Vagina (tissue), 2 donors: ENCODE measurements at regions not wholly inside any gene's neighbourhood (a gene's known extent, or its start where the extent isn't known, plus 50 kb on each side); places are given as distances from the start of the nearest gene placed in this dataset.
"Not testable (repeated sequence)": the region's sequence is repeated elsewhere in the genome, so short reads cannot be mapped to it uniquely, and the experiment has no call there.

ENCODE experiments used
- DNase-seq, 2 donors: peaks; one replicate each; pipeline ENCODE4 v3.0.0-alpha.2; 2017; ENCODE audit errors: extremely low spot score in 2 of 2
- H3K27ac ChIP-seq: fragments of 200-600 bp; sonication (generic); one replicate; pipeline ENCODE4 v1.5.1; 2019
- H3K27me3 ChIP-seq: fragments of 200-600 bp; sonication (generic); one replicate; pipeline ENCODE4 v1.5.1; 2019
- H3K36me3 ChIP-seq, 2 donors: fragments of 200-600 bp; sonication (generic); one replicate each; pipeline ENCODE4 v1.5.1; 2017 to 2019
- H3K4me1 ChIP-seq: fragments of 200-600 bp; sonication (generic); one replicate; pipeline ENCODE4 v1.5.1; 2019
- H3K4me3 ChIP-seq, 2 donors: fragments of 200-600 bp; sonication (generic); 1 replicate in 1 of 2; 2 replicates in 1 of 2; pipeline ENCODE4 v1.5.1; 2016 to 2019
- H3K9me3 ChIP-seq: fragments of 200-600 bp; sonication (generic); one replicate; pipeline ENCODE4 v1.5.1; 2019
- CTCF ChIP-seq, 3 experiments: fragments of 450-650 bp in 2 of 3; fragments of 200-600 bp in 1 of 3; sonication (generic) in 1 of 3; IDR thresholded peaks; one replicate each; pipeline ENCODE4 v1.5.1; 2017 to 2019; ENCODE audit warnings: antibody characterized with exemption in 3 of 3, mild to moderate bottlenecking in 2 of 3, moderate library complexity in 2 of 3
- POLR2A ChIP-seq, 2 donors: fragments of 450-650 bp; IDR thresholded peaks; one replicate each; pipeline ENCODE4 v1.6.1; 2017; ENCODE audit warnings: antibody characterized with exemption in 2 of 2, mild to moderate bottlenecking in 2 of 2, moderate library complexity in 2 of 2
- POLR2AphosphoS5 ChIP-seq, 2 donors: sonication (generic); formaldehyde crosslinking; IDR thresholded peaks; one replicate each; pipeline ENCODE4 v1.9.0; 2017; ENCODE audit warnings: antibody characterized with exemption in 2 of 2, mild to moderate bottlenecking in 2 of 2, low read depth in 1 of 2; ENCODE audit not compliant: insufficient read depth in 1 of 2
- intact Hi-C: fragments of 100-400 bp; cut with DNase I; formaldehyde crosslinking; loops from one replicate; pipeline ENCODE4 v1.15.1; 2023

- H3K27me3 ChIP-seq, H3K4me1 ChIP-seq, DNase-seq, H3K9me3 ChIP-seq, H3K27ac ChIP-seq, H3K36me3 ChIP-seq, H3K4me3 ChIP-seq, intact Hi-C loops: not testable (repeated sequence)
Measured at GRCh38 chr20:26373066-26373465, 676.4 kb upstream of the ZNF337 start.

GRCh38 chr20:26354511-26354910, 657.9 kb upstream of the ZNF337 start:
- no peak for TF ChIP-seq POLR2AphosphoS5 (IDR thresholded peaks at IDR 0.05; ENCODE audit: insufficient read depth in 1 of 2, low read depth in 1 of 2)
- no peak for TF ChIP-seq POLR2A (IDR thresholded peaks at IDR 0.05)
- no peak for TF ChIP-seq CTCF (IDR thresholded peaks at IDR 0.05)
- DNase-seq = no peak
- Histone ChIP-seq H3K4me1 (no peaks in the 10 kb centered on the region), H3K9me3 (no peaks in the 10 kb centered on the region), H3K27me3 (no peaks in the 10 kb centered on the region), H3K4me3 (no peak overlapping the region), H3K27ac (no peak overlapping the region), H3K36me3 (no peaks in the 10 kb centered on the region)
- intact Hi-C loops = no loop called here

GRCh38 chr20:26347396-26347795, 650.7 kb upstream of the ZNF337 start:
- no peak for DNase-seq
- Histone ChIP-seq H3K9me3 (no peaks in the 10 kb centered on the region), H3K4me3 (no peak overlapping the region), H3K27ac (no peak overlapping the region), H3K27me3 (no peaks in the 10 kb centered on the region), H3K4me1 (no peaks in the 10 kb centered on the region), H3K36me3 (no peaks in the 10 kb centered on the region)
- no peak for TF ChIP-seq POLR2A (IDR thresholded peaks at IDR 0.05)
- no peak for TF ChIP-seq CTCF (IDR thresholded peaks at IDR 0.05)
- no peak for TF ChIP-seq POLR2AphosphoS5 (IDR thresholded peaks at IDR 0.05; ENCODE audit: insufficient read depth in 1 of 2, low read depth in 1 of 2)
- intact Hi-C loops = no loop called here

- DNase-seq, intact Hi-C loops, H3K36me3 ChIP-seq, H3K4me3 ChIP-seq, H3K4me1 ChIP-seq, H3K27me3 ChIP-seq, H3K27ac ChIP-seq, H3K9me3 ChIP-seq: not testable (repeated sequence)
Measured at GRCh38 chr20:26340460-26341065, 643.9 kb upstream of the ZNF337 start.

- no peaks in the 10 kb centered on the region for H3K9me3 ChIP-seq
- TF ChIP-seq POLR2A (IDR thresholded peaks at IDR 0.05) (no peak), POLR2AphosphoS5 (IDR thresholded peaks at IDR 0.05; ENCODE audit: insufficient read depth in 1 of 2, low read depth in 1 of 2) (no peak), CTCF (IDR thresholded peaks at IDR 0.05) (no peak)
- no peak for DNase-seq
- no peaks in the 10 kb centered on the region for H3K36me3 ChIP-seq
- no peaks in the 10 kb centered on the region for H3K27me3 ChIP-seq
- H3K4me3 ChIP-seq = no peak overlapping the region
- H3K4me1 ChIP-seq = no peaks in the 10 kb centered on the region
- no peak overlapping the region for H3K27ac ChIP-seq
- intact Hi-C loops = no loop called here
Measured at GRCh38 chr20:26324177-26324576, 627.5 kb upstream of the ZNF337 start.

GRCh38 chr20:26315054-26315453, 618.4 kb upstream of the ZNF337 start:
- Histone ChIP-seq H3K9me3 (no peaks in the 10 kb centered on the region), H3K4me3 (no peak overlapping the region), H3K27me3 (no peaks in the 10 kb centered on the region), H3K36me3 (no peaks in the 10 kb centered on the region), H3K4me1 (no peaks in the 10 kb centered on the region), H3K27ac (no peak overlapping the region)
- intact Hi-C loops = no loop called here
- no peak for DNase-seq
- no peak for TF ChIP-seq POLR2A (IDR thresholded peaks at IDR 0.05)
- no peak for TF ChIP-seq POLR2AphosphoS5 (IDR thresholded peaks at IDR 0.05; ENCODE audit: insufficient read depth in 1 of 2, low read depth in 1 of 2)
- no peak for TF ChIP-seq CTCF (IDR thresholded peaks at IDR 0.05)

GRCh38 chr20:26309720-26310119, 613.1 kb upstream of the ZNF337 start:
- H3K36me3 ChIP-seq, H3K9me3 ChIP-seq, H3K27ac ChIP-seq, H3K27me3 ChIP-seq, H3K4me3 ChIP-seq, intact Hi-C loops, H3K4me1 ChIP-seq, DNase-seq: not testable (repeated sequence)
